ENCODE measurements at regions not wholly inside any gene's neighbourhood (a gene's known extent, or its start where the extent isn't known, plus 50 kb on each side); places are given as distances from the start of the nearest gene placed in this dataset.

- TF ChIP-seq CTCF (IDR thresholded peaks at IDR 0.05) (no peak), ZFX (IDR thresholded peaks at IDR 0.05; ENCODE audit: borderline replicate concordance) (no peak)
These were observed 155.9 kb upstream of the KLF4 start for GRCh38 chr9:107645464-107645833.

All from 22Rv1 (cell line).